Breast epithelium (tissue), 3 donors: ENCODE measurements at regions not wholly inside any gene's neighbourhood (a gene's known extent, or its start where the extent isn't known, plus 50 kb on each side); places are given as distances from the start of the nearest gene placed in this dataset.

ENCODE experiments used
- POLR2A ChIP-seq: fragments of 450-650 bp; IDR thresholded peaks from one replicate; pipeline ENCODE4 v1.6.1; 2016; ENCODE audit warnings: antibody characterized with exemption, mild to moderate bottlenecking, moderate library complexity
- TF ChIP-seq, protein P1 (sequence below), 3 donors: fragments of 450-650 bp; IDR thresholded peaks; one replicate each; pipeline ENCODE4 v1.5.1; 2016 to 2017; ENCODE audit warnings: antibody characterized with exemption in 3 of 3, mild to moderate bottlenecking in 3 of 3, moderate library complexity in 3 of 3

- no peak for TF ChIP-seq POLR2A
- TF ChIP-seq, protein P1, sequence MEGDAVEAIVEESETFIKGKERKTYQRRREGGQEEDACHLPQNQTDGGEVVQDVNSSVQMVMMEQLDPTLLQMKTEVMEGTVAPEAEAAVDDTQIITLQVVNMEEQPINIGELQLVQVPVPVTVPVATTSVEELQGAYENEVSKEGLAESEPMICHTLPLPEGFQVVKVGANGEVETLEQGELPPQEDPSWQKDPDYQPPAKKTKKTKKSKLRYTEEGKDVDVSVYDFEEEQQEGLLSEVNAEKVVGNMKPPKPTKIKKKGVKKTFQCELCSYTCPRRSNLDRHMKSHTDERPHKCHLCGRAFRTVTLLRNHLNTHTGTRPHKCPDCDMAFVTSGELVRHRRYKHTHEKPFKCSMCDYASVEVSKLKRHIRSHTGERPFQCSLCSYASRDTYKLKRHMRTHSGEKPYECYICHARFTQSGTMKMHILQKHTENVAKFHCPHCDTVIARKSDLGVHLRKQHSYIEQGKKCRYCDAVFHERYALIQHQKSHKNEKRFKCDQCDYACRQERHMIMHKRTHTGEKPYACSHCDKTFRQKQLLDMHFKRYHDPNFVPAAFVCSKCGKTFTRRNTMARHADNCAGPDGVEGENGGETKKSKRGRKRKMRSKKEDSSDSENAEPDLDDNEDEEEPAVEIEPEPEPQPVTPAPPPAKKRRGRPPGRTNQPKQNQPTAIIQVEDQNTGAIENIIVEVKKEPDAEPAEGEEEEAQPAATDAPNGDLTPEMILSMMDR (IDR thresholded peaks at IDR 0.05), result no peak
Measured at GRCh38 chr16:8358937-8359336, 231.4 kb downstream of the TMEM114 start.
